Body of pancreas (tissue), 4 donors: ENCODE measurements at regions not wholly inside any gene's neighbourhood (a gene's known extent, or its start where the extent isn't known, plus 50 kb on each side); places are given as distances from the start of the nearest gene placed in this dataset.

Experiments used
- ATAC-seq: fragments of 150-250 bp; one replicate; pipeline ENCODE4 v1.9.1; 2016
- DNase-seq, 4 donors: peaks; one replicate each; pipeline ENCODE4 v3.0.0-alpha.2; 2019
- H3K27ac ChIP-seq, 4 donors: fragments of 200-600 bp; sonication (generic); 1 replicate in 3 of 4; 2 replicates in 1 of 4; pipeline versions ENCODE4 v1.5.1 to v1.6.1; 2016 to 2019; ENCODE audit warnings: mild to moderate bottlenecking in 1 of 4, mixed read lengths in 1 of 4, moderate library complexity in 1 of 4
- H3K27me3 ChIP-seq, 2 donors: fragments of 200-600 bp; sonication (generic); one replicate each; pipeline ENCODE4 v1.6.0; 2016; ENCODE audit warnings: mild to moderate bottlenecking in 1 of 2
- H3K36me3 ChIP-seq, 2 donors: fragments of 200-600 bp; sonication (generic); replicated peaks in 1 of 2; 2 replicates each; pipeline ENCODE4 v1.5.1; 2016; ENCODE audit warnings: low read depth in 2 of 2; ENCODE audit not compliant: insufficient read depth in 1 of 2
- H3K4me1 ChIP-seq: fragments of 200-600 bp; sonication (generic); one replicate; pipeline ENCODE4 v1.6.0; 2016
- H3K4me3 ChIP-seq, 2 donors: fragments of 200-600 bp; sonication (generic); 1 replicate in 1 of 2; 2 replicates in 1 of 2; pipeline ENCODE4 v1.5.1; 2016 to 2019
- H3K9me3 ChIP-seq, 3 donors: fragments of 200-600 bp; sonication (generic); 1 replicate in 2 of 3; 2 replicates in 1 of 3; pipeline ENCODE4 v1.5.1; 2016
- POLR2A ChIP-seq, 3 donors: fragments of 450-650 bp; IDR thresholded peaks; one replicate each; pipeline ENCODE4 v1.6.1; 2016; ENCODE audit warnings: antibody characterized with exemption in 3 of 3, mild to moderate bottlenecking in 2 of 3
- WGBS, 2 donors: methylation state at CpG; one replicate each; pipeline ENCODE4 v1.1.5; 2017; 5-methylcytosine and 5-hydroxymethylcytosine counted together
- intact Hi-C: fragments of 100-400 bp; cut with DNase I; formaldehyde crosslinking; loops from one replicate; pipeline ENCODE4 v1.15.1; 2023
- TF ChIP-seq, protein P1 (sequence below), 7 experiments: fragments of 450-650 bp in 4 of 7; fragments of 200-600 bp in 3 of 7; sonication (generic) in 3 of 7; IDR thresholded peaks; one replicate each; pipeline ENCODE4 v1.5.1; 2016 to 2019; ENCODE audit warnings: antibody characterized with exemption in 7 of 7

DNA sequence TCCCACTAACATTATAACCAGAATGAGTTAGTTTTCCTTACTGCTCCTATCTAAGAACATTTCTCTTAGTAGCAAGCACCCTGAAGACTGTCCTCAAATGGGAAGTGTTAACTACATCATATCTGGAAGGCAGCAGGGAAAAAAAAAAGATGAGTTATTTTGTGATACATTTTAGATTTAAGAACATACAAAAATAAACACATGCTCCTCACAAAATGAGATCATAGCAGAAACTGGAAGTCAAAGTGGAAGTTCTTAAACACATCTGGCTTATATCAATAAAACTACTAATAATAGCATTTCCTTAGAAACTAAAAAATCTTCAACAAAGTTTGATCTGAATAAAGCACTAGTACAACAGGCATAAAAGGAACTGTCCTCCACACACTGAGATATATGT is 70.4 kb downstream of the SLITRK6 start:
- TF ChIP-seq POLR2A (IDR thresholded peaks at IDR 0.05), result no peak
- TF ChIP-seq, protein P1, sequence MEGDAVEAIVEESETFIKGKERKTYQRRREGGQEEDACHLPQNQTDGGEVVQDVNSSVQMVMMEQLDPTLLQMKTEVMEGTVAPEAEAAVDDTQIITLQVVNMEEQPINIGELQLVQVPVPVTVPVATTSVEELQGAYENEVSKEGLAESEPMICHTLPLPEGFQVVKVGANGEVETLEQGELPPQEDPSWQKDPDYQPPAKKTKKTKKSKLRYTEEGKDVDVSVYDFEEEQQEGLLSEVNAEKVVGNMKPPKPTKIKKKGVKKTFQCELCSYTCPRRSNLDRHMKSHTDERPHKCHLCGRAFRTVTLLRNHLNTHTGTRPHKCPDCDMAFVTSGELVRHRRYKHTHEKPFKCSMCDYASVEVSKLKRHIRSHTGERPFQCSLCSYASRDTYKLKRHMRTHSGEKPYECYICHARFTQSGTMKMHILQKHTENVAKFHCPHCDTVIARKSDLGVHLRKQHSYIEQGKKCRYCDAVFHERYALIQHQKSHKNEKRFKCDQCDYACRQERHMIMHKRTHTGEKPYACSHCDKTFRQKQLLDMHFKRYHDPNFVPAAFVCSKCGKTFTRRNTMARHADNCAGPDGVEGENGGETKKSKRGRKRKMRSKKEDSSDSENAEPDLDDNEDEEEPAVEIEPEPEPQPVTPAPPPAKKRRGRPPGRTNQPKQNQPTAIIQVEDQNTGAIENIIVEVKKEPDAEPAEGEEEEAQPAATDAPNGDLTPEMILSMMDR (IDR thresholded peaks at IDR 0.05), result no peak
- intact Hi-C loops, result no loop called here
- ATAC-seq, result no peak
- Histone ChIP-seq H3K36me3 (no peaks in the 10 kb centered on the region), H3K27me3 (no peaks in the 10 kb centered on the region), H3K4me1 (no peaks in the 10 kb centered on the region), H3K27ac (no peak overlapping the region), H3K4me3 (no peak overlapping the region), H3K9me3 (no peaks in the 10 kb centered on the region)
- no peak for DNase-seq

GRCh38 chr13:85725433-85725832 is 73.8 kb downstream of the SLITRK6 start:
- no peaks in the 10 kb centered on the region for H3K27me3 ChIP-seq
- no peaks in the 10 kb centered on the region for H3K36me3 ChIP-seq
- intact Hi-C loops, result no loop called here
- ATAC-seq (no peak), DNase-seq (no peak)
- H3K9me3 ChIP-seq, result no peaks in the 10 kb centered on the region
- H3K4me3 ChIP-seq, result no peak overlapping the region
- H3K4me1 ChIP-seq, result no peaks in the 10 kb centered on the region
- TF ChIP-seq, protein P1 (IDR thresholded peaks at IDR 0.05), result no peak
- TF ChIP-seq POLR2A (IDR thresholded peaks at IDR 0.05), result no peak
- WGBS, 2 donors, result 75 to 79% methylated on average over 2 of the region's 2 CpGs
- no peak overlapping the region for H3K27ac ChIP-seq

DNA sequence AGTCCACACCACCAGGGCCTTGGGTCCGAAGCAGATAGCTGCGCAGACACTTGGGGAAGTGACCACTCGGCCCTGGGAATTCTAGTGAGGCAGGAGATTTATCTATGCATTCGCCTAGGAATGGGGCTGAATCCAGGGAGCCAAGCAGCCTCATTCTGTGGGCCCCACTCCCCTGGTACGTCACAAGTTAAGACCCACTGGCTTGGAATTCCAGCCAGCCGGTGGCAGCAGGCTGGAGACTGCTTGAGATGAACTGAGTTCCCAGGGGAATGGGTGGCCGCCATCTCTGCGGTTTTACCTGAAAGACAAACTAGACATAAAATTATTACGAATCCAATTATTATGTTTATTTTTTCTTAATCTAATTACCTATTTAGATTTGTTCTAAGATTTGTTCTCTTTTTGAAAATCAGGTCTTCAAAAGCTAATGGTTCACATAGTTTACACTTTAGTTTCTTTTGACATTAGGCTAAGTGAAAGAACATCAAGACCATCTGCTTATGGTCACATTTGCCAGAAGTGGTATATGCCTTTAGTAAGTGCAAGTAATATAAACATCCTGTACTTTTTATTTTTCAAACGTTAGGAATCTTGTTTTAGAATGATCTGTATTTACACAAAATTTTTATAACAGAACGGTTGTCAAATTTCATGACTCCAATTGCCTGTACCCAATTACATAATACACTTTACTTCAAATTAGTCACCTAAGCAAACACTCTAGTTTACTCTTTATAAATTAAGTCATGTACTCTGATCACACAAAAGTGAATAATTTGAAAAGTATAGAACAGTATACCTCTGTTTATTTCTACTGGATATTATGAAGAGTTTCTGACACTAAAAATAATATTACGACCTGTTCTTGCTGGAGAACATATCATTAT is 74.4 kb downstream of the SLITRK6 start:
- no peak for DNase-seq
- H3K36me3 ChIP-seq, result no peaks in the 10 kb centered on the region
- no peak for TF ChIP-seq POLR2A (IDR thresholded peaks at IDR 0.05)
- TF ChIP-seq, protein P1 (IDR thresholded peaks at IDR 0.05), result no peak
- H3K27ac ChIP-seq, result no peak overlapping the region
- H3K4me1 ChIP-seq, result no peaks in the 10 kb centered on the region
- no peak overlapping the region for H3K4me3 ChIP-seq
- 58 to 69% methylated on average over 10 to 12 of the region's 12 CpGs for WGBS, 2 donors
- H3K27me3 ChIP-seq, result no peaks in the 10 kb centered on the region
- no peaks in the 10 kb centered on the region for H3K9me3 ChIP-seq
- intact Hi-C loops, result no loop called here
- no peak for ATAC-seq

DNA sequence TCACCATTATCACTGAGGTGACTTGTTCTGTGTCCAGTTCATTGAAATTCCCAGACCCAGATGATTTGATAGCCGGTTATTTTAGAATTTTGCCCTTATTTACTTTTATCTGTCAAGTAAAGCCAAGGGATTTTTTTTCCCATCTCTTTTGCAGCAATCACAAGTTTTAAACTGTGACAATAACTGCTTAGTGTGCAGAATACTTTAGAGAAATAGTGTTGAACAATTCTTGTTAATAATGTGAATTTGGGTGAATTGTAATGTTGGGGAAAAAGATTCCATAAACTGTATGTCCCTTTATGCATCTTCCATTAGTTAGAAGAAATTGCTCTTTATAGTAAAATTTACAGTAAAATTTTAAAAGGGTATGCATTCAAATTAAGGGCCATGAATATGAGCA is 79.5 kb downstream of the SLITRK6 start:
- no peaks in the 10 kb centered on the region for H3K36me3 ChIP-seq
- H3K9me3 ChIP-seq, result no peaks in the 10 kb centered on the region
- H3K27me3 ChIP-seq, result no peaks in the 10 kb centered on the region
- TF ChIP-seq, protein P1 (IDR thresholded peaks at IDR 0.05), result no peak
- TF ChIP-seq POLR2A (IDR thresholded peaks at IDR 0.05), result no peak
- ATAC-seq (no peak), DNase-seq (no peak)
- no peak overlapping the region for H3K4me3 ChIP-seq
- no peak overlapping the region for H3K27ac ChIP-seq
- intact Hi-C loops, result no loop called here
- 72 to 85% methylated on average over 1 of the region's 1 CpG for WGBS, 2 donors
- no peaks in the 10 kb centered on the region for H3K4me1 ChIP-seq

DNA sequence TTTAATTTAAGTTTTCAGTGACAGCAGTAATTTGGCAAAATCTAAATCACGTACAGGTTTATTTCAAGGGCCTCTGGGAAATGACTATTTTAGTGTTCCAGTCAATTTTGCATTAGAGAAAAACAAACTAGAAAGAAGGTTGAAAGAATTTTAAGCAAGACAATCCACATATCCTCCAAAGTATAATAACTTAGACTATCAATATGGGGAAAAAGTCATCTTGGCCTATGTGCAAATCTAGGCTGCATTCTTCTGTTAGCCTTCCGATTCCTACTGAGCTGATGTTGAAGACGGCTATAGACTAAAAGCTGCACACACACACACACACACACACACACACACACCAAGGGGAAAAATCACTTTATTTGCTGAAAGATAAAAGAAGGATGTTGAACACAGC is 81.3 kb downstream of the SLITRK6 start:
- H3K9me3 ChIP-seq, result peaks cover 0 to 4% (median 0%) of the 10 kb centered on the region in 3 donors
- H3K4me3 ChIP-seq, result no peak overlapping the region
- no peak for ATAC-seq
- H3K4me1 ChIP-seq, result no peaks in the 10 kb centered on the region
- DNase-seq, result no peak
- H3K27me3 ChIP-seq, result no peaks in the 10 kb centered on the region
- H3K27ac ChIP-seq, result no peak overlapping the region
- WGBS, 2 donors, result 64 to 77% methylated on average over 2 to 3 of the region's 3 CpGs
- TF ChIP-seq, protein P1 (IDR thresholded peaks at IDR 0.05), result no peak
- TF ChIP-seq POLR2A (IDR thresholded peaks at IDR 0.05), result no peak
- intact Hi-C loops, result no loop called here
- no peaks in the 10 kb centered on the region for H3K36me3 ChIP-seq
